H54 (cell line): ENCODE measurements at regions not wholly inside any gene's neighbourhood (a gene's known extent, or its start where the extent isn't known, plus 50 kb on each side); places are given as distances from the start of the nearest gene placed in this dataset.
"Not testable (repeated sequence)": the region's sequence is repeated elsewhere in the genome, so short reads cannot be mapped to it uniquely, and the experiment has no call there.

Source experiments
- DNase-seq: peaks from one replicate; pipeline ENCODE4 v3.0.0; 2011; ENCODE audit warnings: low spot score, mixed read lengths; ENCODE audit not compliant: insufficient read length
- FAIRE-seq: peaks from 3 replicates; lab custom pipeline; 2011; peaks lifted over from hg19 to GRCh38; lab: Jason Lieb, UNC
- POLR2A ChIP-seq: IDR thresholded peaks from 2 replicates; pipeline ENCODE4 v1.6.1; 2011; ENCODE audit warnings: low read depth, mild to moderate bottlenecking, low read length

GRCh38 chr2:239552213-239552926 lies 151.6 kb upstream of the HDAC4 start:
- no peak for FAIRE-seq
- DNase-seq: no peak
- no peak for TF ChIP-seq POLR2A

GRCh38 chr2:239551206-239551605 lies 150.4 kb upstream of the HDAC4 start:
- no peak for TF ChIP-seq POLR2A
- no peak for DNase-seq
- FAIRE-seq: no peak

- DNase-seq: no peak
- no peak for FAIRE-seq
- no peak for TF ChIP-seq POLR2A
Measured at GRCh38 chr2:239550357-239550756, 149.5 kb upstream of the HDAC4 start.

DNA sequence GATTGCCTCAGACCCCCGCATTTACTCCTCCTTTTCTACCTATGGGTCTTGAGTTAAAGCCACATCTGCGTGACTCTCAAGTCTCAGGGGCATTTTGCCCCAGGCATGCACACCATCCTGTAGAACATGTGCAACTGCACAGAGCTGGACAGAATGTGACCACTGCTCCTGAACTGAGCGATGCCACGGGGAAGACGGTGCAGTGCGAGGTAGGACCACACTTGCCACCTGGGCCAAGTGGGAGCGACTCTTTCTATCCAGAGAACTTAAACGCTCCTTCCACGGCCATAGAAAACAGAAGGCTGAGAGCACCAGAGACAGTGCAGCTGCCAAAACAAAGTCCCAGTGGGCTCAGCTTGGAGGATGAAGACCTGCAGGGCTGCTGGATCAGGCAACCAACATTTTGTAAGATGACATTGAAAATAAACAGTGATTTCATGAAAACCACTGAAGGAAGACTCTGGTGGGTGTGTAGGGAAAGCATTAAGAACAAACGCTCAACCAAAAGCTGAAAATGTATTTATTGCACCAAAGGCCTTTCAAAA lies 149.0 kb upstream of the HDAC4 start:
- DNase-seq (no peak), FAIRE-seq (no peak)
- TF ChIP-seq POLR2A: no peak

DNA sequence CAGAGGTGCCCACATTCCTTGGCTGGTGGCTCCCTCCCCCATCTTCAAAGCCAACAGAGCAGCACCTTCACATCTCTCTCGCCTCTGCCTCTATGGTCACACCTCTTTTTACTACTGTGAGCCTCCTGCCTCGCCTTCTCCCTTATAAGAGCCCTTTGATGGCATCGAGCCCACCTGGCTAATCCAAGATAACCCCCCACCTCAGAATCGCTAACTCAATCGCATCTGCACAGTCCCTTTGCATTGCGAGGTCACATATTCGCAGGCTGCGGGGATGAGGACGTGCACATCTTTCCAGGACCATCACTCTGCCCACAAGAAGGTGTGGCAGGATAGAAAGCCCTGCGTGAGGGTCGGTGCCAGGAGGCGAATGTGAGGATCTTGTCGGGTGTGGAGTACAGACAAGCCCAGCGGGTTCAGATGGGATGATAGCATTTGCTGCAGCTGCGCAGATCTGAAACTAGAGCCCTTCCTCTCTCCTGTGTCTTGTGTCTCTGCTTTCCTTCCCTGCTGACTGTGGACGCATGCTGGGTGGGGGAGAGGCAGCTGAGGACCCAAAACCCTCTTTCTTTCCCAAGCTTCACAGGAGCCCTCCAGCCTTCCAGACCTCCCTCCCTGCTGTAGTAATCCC lies 148.3 kb upstream of the HDAC4 start:
- TF ChIP-seq POLR2A: no peak
- FAIRE-seq: no peak
- DNase-seq: no peak

DNA sequence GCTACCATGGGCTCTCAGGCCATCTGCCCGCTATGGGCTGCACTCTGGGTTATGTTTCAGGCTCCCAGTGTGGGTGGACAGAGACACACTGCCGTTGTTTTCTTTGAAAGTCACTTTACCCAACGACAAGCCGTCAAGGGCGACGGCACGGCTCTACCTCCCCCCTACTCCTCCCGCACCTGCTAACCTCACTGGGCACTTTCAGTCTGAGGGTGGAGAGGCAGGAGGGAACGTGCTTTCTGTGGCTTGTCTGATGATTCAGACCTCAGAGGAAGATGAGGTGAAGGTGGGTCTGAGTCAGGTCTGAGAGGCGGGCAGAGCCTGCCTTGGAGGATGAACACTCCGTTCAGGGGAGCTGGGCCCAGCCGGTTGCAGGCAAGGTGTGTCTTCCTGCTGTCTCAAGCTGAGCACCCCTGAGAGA lies 147.6 kb upstream of the HDAC4 start:
- FAIRE-seq (no peak), DNase-seq (no peak)
- TF ChIP-seq POLR2A: no peak

DNA sequence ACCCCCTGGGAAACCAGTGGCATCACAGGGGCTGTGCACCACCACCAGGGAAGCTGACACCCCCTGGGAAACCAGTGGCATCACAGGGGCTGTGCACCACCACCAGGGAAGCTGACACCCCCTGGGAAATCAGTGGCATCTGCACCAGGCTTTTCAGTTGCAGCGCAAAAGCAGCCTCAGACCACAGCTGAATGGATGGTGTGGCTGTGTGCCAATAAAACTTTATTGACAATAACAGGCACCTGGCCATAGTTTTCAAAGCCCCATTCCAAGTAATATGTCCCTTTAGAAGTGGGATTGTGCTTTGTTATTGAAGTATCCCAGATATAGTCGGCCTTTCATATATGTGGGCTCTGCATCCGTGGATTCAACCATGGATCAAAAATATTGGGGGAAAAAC lies 146.3 kb upstream of the HDAC4 start:
- not testable (repeated sequence) for FAIRE-seq, DNase-seq

DNA sequence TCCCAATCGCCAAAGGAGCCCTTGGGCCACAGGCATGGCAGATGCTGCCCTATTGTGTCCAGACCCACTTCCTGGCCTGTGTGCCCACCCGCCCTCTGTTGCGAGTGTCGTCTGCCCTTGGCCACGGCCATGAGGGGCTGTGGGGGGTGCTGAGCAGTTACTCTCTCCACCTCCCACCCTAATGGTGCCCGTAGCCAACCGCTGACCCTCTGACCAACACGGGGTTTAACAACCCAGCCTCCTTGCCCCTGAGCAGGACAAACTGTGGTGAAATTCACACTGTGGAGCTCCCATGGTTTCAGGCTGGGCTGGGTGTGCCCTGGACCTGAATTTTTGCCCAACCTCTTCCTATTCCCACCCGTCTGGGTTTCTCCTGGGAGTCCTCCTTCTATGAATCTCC lies 145.7 kb upstream of the HDAC4 start:
- DNase-seq: no peak
- no peak for FAIRE-seq
- no peak for TF ChIP-seq POLR2A

- no peak for FAIRE-seq
Measured at GRCh38 chr2:239545741-239546392, 145.0 kb upstream of the HDAC4 start.

GRCh38 chr2:239544918-239545465 lies 144.2 kb upstream of the HDAC4 start:
- DNase-seq (no peak), FAIRE-seq (no peak)
- TF ChIP-seq POLR2A: no peak

More at GRCh38 chr2:239545741-239546392, 145.0 kb upstream of the HDAC4 start:
- no peak for TF ChIP-seq POLR2A
- DNase-seq: no peak

- FAIRE-seq (no peak), DNase-seq (no peak)
- no peak for TF ChIP-seq POLR2A
Measured at GRCh38 chr2:239544143-239544917, 143.5 kb upstream of the HDAC4 start.

GRCh38 chr2:239543702-239544101 lies 142.9 kb upstream of the HDAC4 start:
- FAIRE-seq: no peak
- TF ChIP-seq POLR2A: no peak
- DNase-seq: no peak

DNA sequence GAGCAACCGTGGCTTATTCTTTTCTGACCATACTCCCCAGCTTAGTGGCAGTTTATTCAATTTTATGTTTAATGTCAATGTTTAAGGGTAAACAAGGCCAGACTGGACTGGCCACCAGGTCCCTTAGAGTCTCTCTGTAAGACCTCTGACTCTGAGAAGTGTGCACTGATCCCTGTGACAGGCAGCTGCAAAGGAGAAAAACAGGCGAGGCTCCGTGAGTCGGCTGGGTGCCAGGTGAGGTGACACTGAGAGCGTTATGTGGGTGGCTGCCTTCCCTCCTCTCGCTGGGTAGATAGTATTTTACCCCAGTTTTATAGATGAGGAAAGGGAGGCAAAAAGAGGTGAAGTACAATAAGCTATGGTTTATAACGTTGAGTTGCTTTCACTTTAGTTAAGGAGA lies 139.4 kb upstream of the HDAC4 start:
- FAIRE-seq (no peak), DNase-seq (no peak)
- TF ChIP-seq POLR2A: no peak

- no peak for TF ChIP-seq POLR2A
- DNase-seq (no peak), FAIRE-seq (no peak)
Measured at GRCh38 chr2:239539776-239540100, 138.9 kb upstream of the HDAC4 start.
